ENCODE measurements at regions not wholly inside any gene's neighbourhood (a gene's known extent, or its start where the extent isn't known, plus 50 kb on each side); places are given as distances from the start of the nearest gene placed in this dataset.
A peak's percentile ranks its signal among the peaks of the same experiment; 100 is the strongest.

GRCh38 chrX:65846974-65847373 lies 179.5 kb downstream of the MSN start:
- no peak overlapping the region for H3K4me2 ChIP-seq
- POLR2A ChIA-PET (ENCODE audit: unreplicated experiment): no interaction called here

GRCh38 chrX:65841263-65841662 lies 173.8 kb downstream of the MSN start:
- Histone ChIP-seq H3K27ac (no peak overlapping the region), H3K79me2 (ENCODE audit: low read depth) (no peaks in the 10 kb centered on the region), H4K20me1 (ENCODE audit: insufficient read depth) (no peaks in the 10 kb centered on the region), H3K4me3 (no peak overlapping the region), H3K9me3 (ENCODE audit: insufficient read depth, low read depth) (no peaks in the 10 kb centered on the region), H3K4me2 (no peak overlapping the region), H3K9me2 (ENCODE audit: insufficient read depth) (no peaks in the 10 kb centered on the region), H3K36me3 (ENCODE audit: low read depth) (no peaks in the 10 kb centered on the region), H3F3A (ENCODE audit: insufficient read depth, low read depth) (no peaks in the 10 kb centered on the region), H2AFZ (no peak overlapping the region), H3K27me3 (ENCODE audit: insufficient read depth, low read depth) (no peaks in the 10 kb centered on the region), H3K4me1 (replicated peaks; ENCODE audit: insufficient read depth) (peaks cover 5% of the 10 kb centered on the region; the same call in 1 of the 2 replicates)
- ChIA-PET CTCF (no interaction called here), POLR2A (ENCODE audit: unreplicated experiment) (no interaction called here)
- DNase-seq: no peak
- no TSS peak for BruUV-seq (replicated peaks)
- intact Hi-C loops (cut with micrococcal nuclease; ENCODE audit: unreplicated experiment): no loop called here
- TF ChIP-seq CTCF (conservative IDR thresholded peaks at IDR 0.05): no peak
- TF ChIP-seq EZH2 (IDR thresholded peaks at IDR 0.05; ENCODE audit: low read depth): no peak

More at GRCh38 chrX:65846974-65847373, 179.5 kb downstream of the MSN start:
- H3K36me3 ChIP-seq (ENCODE audit: low read depth): no peaks in the 10 kb centered on the region
- CTCF ChIA-PET: no interaction called here
- no peak for DNase-seq
- intact Hi-C loops (cut with micrococcal nuclease; ENCODE audit: unreplicated experiment): no loop called here
- no peak overlapping the region for H2AFZ ChIP-seq
- BruUV-seq (replicated peaks): no TSS peak
- no peaks in the 10 kb centered on the region for H3K9me3 ChIP-seq (ENCODE audit: insufficient read depth, low read depth)
- H3K4me3 ChIP-seq: no peak overlapping the region
- no peaks in the 10 kb centered on the region for H4K20me1 ChIP-seq (ENCODE audit: insufficient read depth)
- H3K9me2 ChIP-seq (ENCODE audit: insufficient read depth): no peaks in the 10 kb centered on the region
- H3K4me1 ChIP-seq (replicated peaks; ENCODE audit: insufficient read depth): no peaks in the 10 kb centered on the region
- no peaks in the 10 kb centered on the region for H3F3A ChIP-seq (ENCODE audit: insufficient read depth, low read depth)
- no peaks in the 10 kb centered on the region for H3K27me3 ChIP-seq (ENCODE audit: insufficient read depth, low read depth)
- H3K27ac ChIP-seq: no peak overlapping the region
- no peaks in the 10 kb centered on the region for H3K79me2 ChIP-seq (ENCODE audit: low read depth)
- TF ChIP-seq EZH2 (IDR thresholded peaks at IDR 0.05; ENCODE audit: low read depth) (no peak), CTCF (conservative IDR thresholded peaks at IDR 0.05) (no peak)

DNA sequence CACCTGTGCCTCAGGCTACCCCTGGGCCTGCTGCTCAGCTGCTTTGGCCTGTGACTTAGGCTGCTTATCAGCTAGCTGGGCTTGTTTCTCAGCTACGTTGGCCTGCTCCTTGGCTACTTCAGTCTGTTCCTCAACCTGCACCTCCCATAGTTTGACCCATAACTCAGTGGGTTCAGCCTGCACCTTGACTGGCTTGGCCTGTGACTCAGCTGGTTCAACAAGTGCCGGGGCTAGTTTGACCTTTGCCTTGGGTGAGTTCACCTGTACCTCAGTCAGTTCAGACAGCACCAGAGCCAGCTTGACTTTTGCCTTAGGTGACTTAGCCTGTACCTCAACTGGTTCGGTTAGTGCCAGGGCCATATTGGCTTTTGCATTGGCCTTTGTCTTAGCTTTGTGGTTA lies 171.2 kb downstream of the MSN start:
- CTCF ChIA-PET: no interaction called here
- BruUV-seq (replicated peaks): no TSS peak

More for the DNA sequence above, 171.2 kb downstream of the MSN start:
- Histone ChIP-seq H3K4me3 (no peak overlapping the region), H4K20me1 (ENCODE audit: insufficient read depth) (no peaks in the 10 kb centered on the region), H3K36me3 (ENCODE audit: low read depth) (no peaks in the 10 kb centered on the region), H2AFZ (no peak overlapping the region), H3K9me3 (ENCODE audit: insufficient read depth, low read depth) (no peaks in the 10 kb centered on the region), H3F3A (ENCODE audit: insufficient read depth, low read depth) (no peaks in the 10 kb centered on the region), H3K4me2 (no peak overlapping the region), H3K27ac (no peak overlapping the region), H3K79me2 (ENCODE audit: low read depth) (no peaks in the 10 kb centered on the region), H3K27me3 (ENCODE audit: insufficient read depth, low read depth) (no peaks in the 10 kb centered on the region), H3K4me1 (replicated peaks; ENCODE audit: insufficient read depth) (peaks cover 5% of the 10 kb centered on the region; the same call in 1 of the 2 replicates), H3K9me2 (ENCODE audit: insufficient read depth) (no peaks in the 10 kb centered on the region)
- POLR2A ChIA-PET (ENCODE audit: unreplicated experiment): no interaction called here
- no peak for TF ChIP-seq CTCF (conservative IDR thresholded peaks at IDR 0.05)
- TF ChIP-seq EZH2 (IDR thresholded peaks at IDR 0.05; ENCODE audit: low read depth): no peak
- peak in 1 of 2 experiments; percentile 38 for DNase-seq
- intact Hi-C loops (cut with micrococcal nuclease; ENCODE audit: unreplicated experiment): no loop called here

Measured in PC-9 (cell line).